Brain microvascular endothelial cell (primary cell): ENCODE measurements at regions not wholly inside any gene's neighbourhood (a gene's known extent, or its start where the extent isn't known, plus 50 kb on each side); places are given as distances from the start of the nearest gene placed in this dataset.

ENCODE experiments used
- DNase-seq: peaks from one replicate; pipeline ENCODE4 v3.0.0-alpha.2; 2020
- H3K27ac ChIP-seq: fragments of 250-450 bp; sonication (Bioruptor Pico); 2 replicates; pipeline ENCODE4 v1.5.1; 2020; ENCODE audit warnings: mild to moderate bottlenecking, moderate library complexity
- H3K27me3 ChIP-seq: fragments of 250-450 bp; sonication (Bioruptor Pico); replicated peaks from 2 replicates; pipeline ENCODE4 v1.5.1; 2020; ENCODE audit warnings: mild to moderate bottlenecking
- H3K36me3 ChIP-seq: fragments of 250-450 bp; sonication (Bioruptor Pico); replicated peaks from 2 replicates; pipeline ENCODE4 v1.5.1; 2020; ENCODE audit warnings: mild to moderate bottlenecking
- H3K4me3 ChIP-seq: 2 replicates; pipeline ENCODE4 v1.5.1; 2011; ENCODE audit warnings: low read depth, mild to moderate bottlenecking, control low read depth, low read length, moderate library complexity
- in situ Hi-C: cut with HindIII; loops from 2 replicates; pipeline ENCODE4 v1.10.0; 2017; ENCODE audit warnings: low sequenced_read_pairs, low pct_ligation_motif_present
- TF ChIP-seq, protein P1 (sequence below): IDR thresholded peaks from 2 replicates; pipeline ENCODE4 v1.5.1; 2011; ENCODE audit warnings: low read depth, mild to moderate bottlenecking, moderate library complexity, low read length, control low read depth, inconsistent platforms; ENCODE audit errors: missing control alignments

GRCh38 chr10:36730316-36730715 lies 395.1 kb upstream of the ANKRD30A start:
- H3K27ac ChIP-seq: no peak overlapping the region
- TF ChIP-seq, protein P1, sequence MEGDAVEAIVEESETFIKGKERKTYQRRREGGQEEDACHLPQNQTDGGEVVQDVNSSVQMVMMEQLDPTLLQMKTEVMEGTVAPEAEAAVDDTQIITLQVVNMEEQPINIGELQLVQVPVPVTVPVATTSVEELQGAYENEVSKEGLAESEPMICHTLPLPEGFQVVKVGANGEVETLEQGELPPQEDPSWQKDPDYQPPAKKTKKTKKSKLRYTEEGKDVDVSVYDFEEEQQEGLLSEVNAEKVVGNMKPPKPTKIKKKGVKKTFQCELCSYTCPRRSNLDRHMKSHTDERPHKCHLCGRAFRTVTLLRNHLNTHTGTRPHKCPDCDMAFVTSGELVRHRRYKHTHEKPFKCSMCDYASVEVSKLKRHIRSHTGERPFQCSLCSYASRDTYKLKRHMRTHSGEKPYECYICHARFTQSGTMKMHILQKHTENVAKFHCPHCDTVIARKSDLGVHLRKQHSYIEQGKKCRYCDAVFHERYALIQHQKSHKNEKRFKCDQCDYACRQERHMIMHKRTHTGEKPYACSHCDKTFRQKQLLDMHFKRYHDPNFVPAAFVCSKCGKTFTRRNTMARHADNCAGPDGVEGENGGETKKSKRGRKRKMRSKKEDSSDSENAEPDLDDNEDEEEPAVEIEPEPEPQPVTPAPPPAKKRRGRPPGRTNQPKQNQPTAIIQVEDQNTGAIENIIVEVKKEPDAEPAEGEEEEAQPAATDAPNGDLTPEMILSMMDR: no peak
- in situ Hi-C loops: no loop called here
- H3K27me3 ChIP-seq: no peaks in the 10 kb centered on the region
- no peak for DNase-seq
- H3K36me3 ChIP-seq: no peaks in the 10 kb centered on the region
- H3K4me3 ChIP-seq: no peak overlapping the region

DNA sequence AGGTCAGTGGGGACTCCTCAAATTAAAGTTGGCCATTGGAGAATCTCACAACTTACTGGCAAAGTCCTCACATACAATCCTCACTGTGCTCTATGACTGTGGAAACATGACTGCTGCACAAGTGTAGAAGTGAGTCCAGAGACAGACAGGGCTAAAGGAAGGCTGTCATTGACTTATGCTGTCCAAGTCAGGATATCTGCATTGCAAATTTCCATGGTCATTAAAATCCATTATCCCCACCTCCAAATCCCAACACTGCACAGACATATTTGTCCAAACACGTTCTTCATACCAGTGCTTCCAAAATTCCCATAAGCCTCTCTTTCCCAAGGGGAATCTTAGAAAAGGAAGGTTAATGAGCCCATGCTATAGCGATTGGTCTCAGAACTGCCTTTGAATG lies 396.8 kb upstream of the ANKRD30A start:
- Histone ChIP-seq H3K27me3 (no peaks in the 10 kb centered on the region), H3K27ac (no peak overlapping the region), H3K4me3 (no peak overlapping the region), H3K36me3 (no peaks in the 10 kb centered on the region)
- in situ Hi-C loops: no loop called here
- TF ChIP-seq, protein P1: no peak
- no peak for DNase-seq

DNA sequence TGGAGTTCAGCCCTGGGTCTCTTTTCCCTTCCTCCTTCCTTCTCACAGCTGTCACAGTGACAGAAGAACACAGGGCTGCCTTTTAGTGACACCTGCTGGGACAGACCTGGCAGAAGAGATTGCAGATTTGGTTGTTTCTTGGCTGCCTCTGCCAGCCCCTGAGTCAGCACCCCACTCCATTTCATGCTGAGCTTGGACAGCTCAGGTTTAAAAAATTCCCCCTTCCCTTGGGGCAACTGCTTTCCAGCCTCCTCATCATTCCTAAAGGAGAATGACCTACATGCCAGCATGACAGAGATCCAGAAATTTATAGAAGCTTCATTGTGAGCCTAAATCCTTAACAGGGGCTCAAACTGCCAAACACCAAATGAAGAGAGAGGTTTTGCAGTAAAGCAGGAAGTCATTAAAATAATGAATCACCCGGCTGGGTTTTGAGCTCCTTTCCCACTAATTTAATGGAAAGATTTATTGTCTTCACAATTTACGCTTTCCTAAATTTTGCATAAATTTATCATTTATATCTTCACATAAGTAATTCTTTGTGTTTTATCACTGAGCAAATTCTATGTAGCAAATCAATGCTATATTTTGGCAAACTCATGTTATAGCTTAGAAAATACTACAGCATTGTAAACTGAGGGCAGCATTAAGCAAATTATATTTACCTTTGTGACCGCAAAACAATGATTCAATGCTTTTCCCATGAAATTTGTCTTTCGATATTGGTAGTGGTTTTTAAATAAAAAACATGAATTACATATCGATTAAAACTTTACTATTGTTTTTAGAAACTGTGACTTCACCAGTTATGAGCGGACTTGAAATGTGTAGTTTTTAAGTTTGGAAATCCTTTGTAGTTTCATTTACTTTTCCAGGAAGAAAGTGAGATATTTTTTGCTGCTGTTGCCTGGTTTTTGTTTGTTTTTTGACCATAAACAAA lies 399.5 kb upstream of the ANKRD30A start:
- H3K27me3 ChIP-seq: no peaks in the 10 kb centered on the region
- H3K27ac ChIP-seq: no peak overlapping the region
- peak; percentile 76 for DNase-seq
- no peak overlapping the region for H3K4me3 ChIP-seq
- TF ChIP-seq, protein P1: peak; percentile 63
- H3K36me3 ChIP-seq: no peaks in the 10 kb centered on the region
- in situ Hi-C loops: no loop called here

- in situ Hi-C loops: no loop called here
- H3K27me3 ChIP-seq: no peaks in the 10 kb centered on the region
Observed at GRCh38 chr10:36722777-36723176, 402.6 kb upstream of the ANKRD30A start.

DNA sequence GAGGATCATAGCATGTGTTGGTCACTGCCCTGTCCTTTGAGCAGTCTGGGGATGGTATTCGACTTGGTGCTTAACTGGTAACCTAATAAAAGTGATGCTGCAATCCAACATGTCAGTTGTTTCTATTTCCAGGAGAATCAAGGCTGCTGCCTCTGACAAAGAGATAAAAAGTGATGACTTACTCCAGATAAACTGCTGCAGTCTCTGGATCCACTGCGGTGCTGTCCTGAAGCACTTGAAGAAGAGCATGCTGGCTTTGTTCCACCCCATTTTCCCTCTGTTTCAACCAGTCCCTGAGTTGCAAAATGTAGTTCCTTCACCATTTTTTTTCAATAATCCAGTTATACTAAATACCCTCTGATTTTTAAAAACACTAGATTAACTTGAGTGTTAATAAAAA lies 403.5 kb upstream of the ANKRD30A start:
- DNase-seq: peak; percentile 24
- TF ChIP-seq, protein P1: no peak
- in situ Hi-C loops: no loop called here
- no peaks in the 10 kb centered on the region for H3K36me3 ChIP-seq
- H3K27ac ChIP-seq: no peak overlapping the region
- no peak overlapping the region for H3K4me3 ChIP-seq
- H3K27me3 ChIP-seq: no peaks in the 10 kb centered on the region

More at GRCh38 chr10:36722777-36723176, 402.6 kb upstream of the ANKRD30A start:
- TF ChIP-seq, protein P1: no peak
- H3K27ac ChIP-seq: no peak overlapping the region
- H3K4me3 ChIP-seq: no peak overlapping the region
- no peak for DNase-seq
- H3K36me3 ChIP-seq: no peaks in the 10 kb centered on the region
